AG09319 (cell line): ENCODE measurements at regions not wholly inside any gene's neighbourhood (a gene's known extent, or its start where the extent isn't known, plus 50 kb on each side); places are given as distances from the start of the nearest gene placed in this dataset.

Experiments
- DNase-seq: peaks from one replicate; pipeline ENCODE4 v3.0.0-alpha.2; 2010; ENCODE audit warnings: low read depth; ENCODE audit errors: extremely low read depth
- TF ChIP-seq, protein P1 (sequence below): IDR thresholded peaks from 2 replicates; pipeline ENCODE4 v1.5.1; 2011; ENCODE audit warnings: low read depth, mild to moderate bottlenecking, inconsistent platforms, low read length, moderate library complexity

DNA sequence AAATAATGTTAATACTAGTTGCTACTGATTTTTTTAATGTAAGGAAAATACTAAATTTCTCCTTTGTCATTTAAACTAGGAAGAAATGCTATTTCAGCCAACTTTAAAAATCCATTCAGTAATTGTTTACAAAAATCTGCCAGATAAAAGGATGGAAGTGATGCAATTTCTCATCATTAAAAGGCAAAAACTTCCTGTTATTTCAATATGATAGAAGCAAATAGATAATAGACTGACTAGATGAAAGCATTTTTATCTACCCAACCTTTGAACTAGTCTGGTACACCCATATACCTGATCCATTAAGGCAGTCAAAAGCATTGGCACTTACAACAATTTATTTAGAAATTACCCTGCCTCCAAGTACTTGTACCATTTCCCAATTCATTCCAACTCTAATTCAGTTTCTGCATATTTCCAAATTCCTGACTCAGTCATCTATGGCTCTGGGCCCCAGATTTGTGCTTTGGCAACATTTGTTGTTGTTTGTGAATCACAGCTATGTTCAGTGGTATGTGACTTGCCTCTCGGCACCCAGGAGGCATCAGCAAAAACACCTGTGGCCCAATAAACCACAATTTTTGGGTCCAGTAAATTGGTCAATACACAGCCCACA is 482.6 kb upstream of the SEMA3A start:
- no peak for DNase-seq
- TF ChIP-seq, protein P1, sequence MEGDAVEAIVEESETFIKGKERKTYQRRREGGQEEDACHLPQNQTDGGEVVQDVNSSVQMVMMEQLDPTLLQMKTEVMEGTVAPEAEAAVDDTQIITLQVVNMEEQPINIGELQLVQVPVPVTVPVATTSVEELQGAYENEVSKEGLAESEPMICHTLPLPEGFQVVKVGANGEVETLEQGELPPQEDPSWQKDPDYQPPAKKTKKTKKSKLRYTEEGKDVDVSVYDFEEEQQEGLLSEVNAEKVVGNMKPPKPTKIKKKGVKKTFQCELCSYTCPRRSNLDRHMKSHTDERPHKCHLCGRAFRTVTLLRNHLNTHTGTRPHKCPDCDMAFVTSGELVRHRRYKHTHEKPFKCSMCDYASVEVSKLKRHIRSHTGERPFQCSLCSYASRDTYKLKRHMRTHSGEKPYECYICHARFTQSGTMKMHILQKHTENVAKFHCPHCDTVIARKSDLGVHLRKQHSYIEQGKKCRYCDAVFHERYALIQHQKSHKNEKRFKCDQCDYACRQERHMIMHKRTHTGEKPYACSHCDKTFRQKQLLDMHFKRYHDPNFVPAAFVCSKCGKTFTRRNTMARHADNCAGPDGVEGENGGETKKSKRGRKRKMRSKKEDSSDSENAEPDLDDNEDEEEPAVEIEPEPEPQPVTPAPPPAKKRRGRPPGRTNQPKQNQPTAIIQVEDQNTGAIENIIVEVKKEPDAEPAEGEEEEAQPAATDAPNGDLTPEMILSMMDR = no peak

DNA sequence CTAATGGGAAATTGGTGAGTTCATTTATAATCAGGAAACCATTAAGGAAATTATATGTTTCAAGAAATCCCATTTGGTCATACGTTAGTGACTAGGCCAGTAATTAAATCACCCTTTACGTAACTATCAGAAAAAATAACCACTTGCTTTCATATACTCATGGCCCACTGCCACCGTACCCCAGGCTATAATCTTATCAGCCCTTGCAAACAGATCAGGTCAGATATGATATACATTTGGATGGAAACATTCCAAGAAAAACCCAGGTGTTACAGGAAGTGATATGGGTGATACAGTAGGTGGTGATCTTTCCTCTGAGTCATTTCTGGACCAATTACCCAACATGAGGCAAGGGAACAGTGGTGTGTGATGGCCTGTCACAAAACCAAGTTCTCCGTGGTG is 481.0 kb upstream of the SEMA3A start:
- TF ChIP-seq, protein P1 = no peak
- DNase-seq = no peak

DNA sequence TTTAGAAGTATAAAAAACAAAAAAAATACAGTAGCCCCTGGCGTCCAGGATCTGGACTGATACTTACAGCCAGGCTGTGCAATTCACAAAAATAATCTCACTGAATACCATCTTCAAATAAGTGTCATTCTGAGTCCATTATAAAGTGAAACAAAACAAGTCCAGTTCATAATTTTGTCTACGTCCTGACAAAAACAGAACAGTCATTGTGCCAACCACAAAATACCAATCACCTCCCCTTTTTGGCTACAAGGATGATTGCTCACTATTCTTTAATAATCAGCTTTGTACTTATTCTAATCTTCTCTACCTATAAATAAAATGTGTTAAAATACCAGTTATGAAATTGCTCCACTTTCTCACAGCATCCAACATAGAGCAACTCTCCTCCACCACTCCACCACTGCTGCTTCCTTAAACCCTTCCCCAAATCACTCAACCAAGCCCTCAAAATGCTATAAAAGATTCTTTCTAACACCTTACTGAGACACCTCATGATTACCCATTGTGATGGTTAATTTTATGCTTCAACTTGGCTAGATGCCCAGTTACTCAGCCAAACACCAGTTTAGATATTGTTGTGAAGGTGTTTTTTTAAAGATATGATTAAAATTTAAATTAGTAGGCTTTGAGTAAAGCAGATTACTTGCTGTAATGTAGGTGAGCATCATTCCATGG is 479.8 kb upstream of the SEMA3A start:
- no peak for DNase-seq
- TF ChIP-seq, protein P1 = no peak

DNA sequence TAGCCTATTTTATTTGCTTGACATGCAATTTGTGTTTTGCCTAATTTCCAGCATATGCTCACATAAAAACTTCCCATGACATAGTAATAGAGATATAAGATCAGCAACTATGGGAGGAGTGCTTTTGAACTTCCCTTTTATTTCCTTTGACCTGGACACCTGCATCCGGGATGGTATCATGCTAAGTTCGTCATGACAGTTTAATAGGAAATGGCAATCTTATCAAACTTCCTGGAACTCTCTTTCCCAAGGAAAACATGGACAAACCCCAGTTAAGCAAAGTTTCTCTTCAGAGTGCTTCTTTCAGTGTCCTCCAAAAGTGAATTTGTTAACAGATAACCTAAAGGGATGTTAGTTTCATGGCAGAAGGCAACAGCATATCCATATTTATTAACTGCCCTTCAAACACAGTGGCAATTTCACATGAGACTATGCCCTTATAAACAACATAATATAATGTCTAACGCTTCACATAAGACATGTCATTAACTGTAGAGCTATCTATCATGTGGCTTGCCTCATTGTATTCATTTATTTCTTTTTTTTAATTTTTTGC is 474.7 kb upstream of the SEMA3A start:
- DNase-seq = no peak
- TF ChIP-seq, protein P1 = no peak

DNA sequence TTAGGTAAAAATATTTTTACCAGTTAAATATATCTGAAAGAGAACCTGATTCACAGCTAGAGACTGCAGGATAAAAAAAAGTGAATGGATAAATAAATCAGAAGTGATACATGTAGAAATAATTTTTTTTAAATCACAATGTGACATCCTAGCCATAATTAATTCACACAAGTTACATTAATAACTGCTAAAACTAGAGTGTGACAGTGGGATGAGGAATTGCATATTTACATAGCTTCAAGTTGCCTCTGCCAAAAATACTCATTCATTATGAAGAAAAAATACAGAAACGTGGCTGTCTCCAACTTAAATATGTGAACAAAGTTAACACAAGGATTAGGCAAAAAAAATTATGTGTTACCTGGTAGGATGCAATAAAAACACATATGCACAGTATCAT is 473.5 kb upstream of the SEMA3A start:
- TF ChIP-seq, protein P1 = no peak

DNA sequence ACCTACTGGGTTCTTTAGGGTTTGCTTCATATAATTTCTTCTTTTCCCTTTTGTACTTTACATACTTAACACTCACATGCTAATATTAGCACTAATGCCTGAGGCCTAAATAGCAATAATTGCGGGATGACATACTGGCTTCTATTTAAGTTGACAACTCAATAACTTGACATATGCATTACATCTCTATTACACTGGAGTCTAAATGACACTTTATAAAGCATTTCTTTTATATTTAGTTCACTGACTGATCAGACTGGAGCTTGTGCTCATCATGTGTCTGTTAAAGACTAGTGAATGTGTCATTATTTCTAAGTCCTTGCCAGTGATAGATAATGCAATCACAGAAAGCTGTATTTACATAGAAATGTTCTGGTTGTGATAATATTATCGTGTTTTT is 472.1 kb upstream of the SEMA3A start:
- TF ChIP-seq, protein P1 = no peak
- DNase-seq = no peak

More for the DNA sequence above, 473.5 kb upstream of the SEMA3A start:
- no peak for DNase-seq

DNA sequence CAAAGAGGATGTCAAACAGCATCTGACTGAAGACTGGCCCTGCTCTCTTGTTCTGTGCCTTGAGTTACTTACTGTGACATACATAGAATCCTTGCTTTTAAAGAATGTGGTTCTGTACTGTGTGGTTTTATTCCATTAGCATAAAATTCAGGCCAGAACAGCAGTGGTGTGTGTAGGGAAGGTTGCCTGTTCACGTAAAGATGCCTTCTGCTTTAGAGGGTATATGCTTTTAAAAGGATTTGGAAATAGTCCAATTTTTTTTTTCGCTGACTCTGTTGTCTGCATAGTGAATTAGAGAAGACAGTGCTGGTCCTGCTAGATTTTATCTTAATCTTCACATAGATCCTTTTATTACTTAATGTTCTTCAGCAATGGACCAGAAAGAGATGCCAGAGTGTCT is 470.8 kb upstream of the SEMA3A start:
- TF ChIP-seq, protein P1 = no peak
- no peak for DNase-seq
